ENCODE measurements at regions not wholly inside any gene's neighbourhood (a gene's known extent, or its start where the extent isn't known, plus 50 kb on each side); places are given as distances from the start of the nearest gene placed in this dataset.
"Not testable (repeated sequence)": the region's sequence is repeated elsewhere in the genome, so short reads cannot be mapped to it uniquely, and the experiment has no call there.

DNA sequence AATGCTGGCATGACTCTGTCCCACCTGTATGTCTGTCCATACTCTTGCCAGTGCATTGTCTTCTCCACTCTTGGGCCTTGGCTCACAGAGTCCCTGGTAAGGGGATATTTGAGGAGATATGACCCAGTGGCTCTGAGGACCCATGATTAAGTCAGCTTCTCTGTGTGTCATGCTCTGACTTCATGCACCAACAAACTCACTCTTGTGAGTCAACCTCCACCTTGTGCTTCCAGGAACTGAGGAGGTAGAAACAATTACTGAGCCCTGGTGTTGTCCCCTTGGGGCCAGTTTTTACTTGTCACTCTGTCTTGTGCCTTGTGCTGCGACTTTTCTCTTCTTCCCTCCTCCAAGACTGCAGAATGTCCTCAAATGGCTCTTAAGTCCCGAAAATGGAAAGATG lies 127.1 kb downstream of the ABHD5 start:
- no peak overlapping the region for H3K4me3 ChIP-seq (replicated peaks; ENCODE audit: low read depth, low read length)
- no peak for DNase-seq (ENCODE audit: extremely low read depth, low read depth)
- TF ChIP-seq, protein P1, sequence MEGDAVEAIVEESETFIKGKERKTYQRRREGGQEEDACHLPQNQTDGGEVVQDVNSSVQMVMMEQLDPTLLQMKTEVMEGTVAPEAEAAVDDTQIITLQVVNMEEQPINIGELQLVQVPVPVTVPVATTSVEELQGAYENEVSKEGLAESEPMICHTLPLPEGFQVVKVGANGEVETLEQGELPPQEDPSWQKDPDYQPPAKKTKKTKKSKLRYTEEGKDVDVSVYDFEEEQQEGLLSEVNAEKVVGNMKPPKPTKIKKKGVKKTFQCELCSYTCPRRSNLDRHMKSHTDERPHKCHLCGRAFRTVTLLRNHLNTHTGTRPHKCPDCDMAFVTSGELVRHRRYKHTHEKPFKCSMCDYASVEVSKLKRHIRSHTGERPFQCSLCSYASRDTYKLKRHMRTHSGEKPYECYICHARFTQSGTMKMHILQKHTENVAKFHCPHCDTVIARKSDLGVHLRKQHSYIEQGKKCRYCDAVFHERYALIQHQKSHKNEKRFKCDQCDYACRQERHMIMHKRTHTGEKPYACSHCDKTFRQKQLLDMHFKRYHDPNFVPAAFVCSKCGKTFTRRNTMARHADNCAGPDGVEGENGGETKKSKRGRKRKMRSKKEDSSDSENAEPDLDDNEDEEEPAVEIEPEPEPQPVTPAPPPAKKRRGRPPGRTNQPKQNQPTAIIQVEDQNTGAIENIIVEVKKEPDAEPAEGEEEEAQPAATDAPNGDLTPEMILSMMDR (IDR thresholded peaks at IDR 0.05; ENCODE audit: low read depth, low read length, missing control alignments): no peak

DNA sequence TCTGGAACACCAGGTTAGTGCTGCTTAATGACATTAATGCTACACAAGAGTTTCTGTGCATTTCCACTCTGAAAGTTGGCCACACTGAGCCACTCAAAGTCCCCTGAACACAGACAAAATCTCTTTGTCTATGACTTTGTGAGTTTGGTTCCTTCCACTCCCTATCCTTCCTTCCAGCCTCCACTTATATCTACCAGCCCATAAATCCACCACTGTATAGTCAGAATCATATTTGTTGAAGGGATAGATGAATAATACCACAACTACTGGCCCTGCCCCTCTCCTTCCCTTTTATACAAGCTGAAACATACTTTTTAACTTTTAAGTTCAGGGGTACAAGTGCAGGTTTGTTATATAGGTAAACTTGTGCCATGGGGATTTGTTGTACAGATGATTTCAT lies 127.5 kb downstream of the ABHD5 start:
- H3K4me3 ChIP-seq (replicated peaks; ENCODE audit: low read depth, low read length): no peak overlapping the region
- TF ChIP-seq, protein P1 (IDR thresholded peaks at IDR 0.05; ENCODE audit: low read depth, low read length, missing control alignments): no peak
- DNase-seq (ENCODE audit: extremely low read depth, low read depth): no peak

DNA sequence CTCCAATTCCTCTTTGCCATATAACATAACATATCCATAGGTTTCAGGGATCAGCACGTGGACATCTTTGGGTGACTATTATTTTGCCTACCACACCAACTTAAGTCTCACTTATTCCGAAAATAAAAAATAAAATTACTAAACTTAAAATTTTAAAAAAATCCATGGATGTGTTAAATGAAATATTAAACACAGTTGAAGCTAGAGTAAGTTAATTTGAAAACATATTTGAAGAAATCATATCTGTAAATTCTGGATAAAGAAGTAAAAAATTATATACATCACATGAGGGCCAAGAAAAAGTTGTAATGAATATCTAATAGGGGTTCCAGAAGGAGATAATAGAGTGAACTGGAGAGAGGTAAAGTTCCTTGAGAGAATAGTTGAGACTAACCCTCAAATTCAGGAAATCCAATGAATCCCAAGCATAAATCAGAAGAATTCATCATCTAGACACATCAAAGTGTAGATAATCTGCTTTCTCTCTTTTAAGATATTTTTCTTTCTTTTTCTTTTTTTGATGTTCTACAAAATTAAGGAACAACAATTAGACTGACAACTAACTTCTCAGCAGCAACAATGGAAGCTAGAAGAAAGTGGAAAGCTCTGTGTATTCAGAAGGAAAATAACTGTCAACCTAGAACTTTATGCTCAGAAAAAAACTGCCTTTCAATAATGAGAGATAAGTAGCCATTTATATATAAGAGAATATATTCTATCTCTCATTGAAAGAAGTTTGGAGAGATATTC lies 147.4 kb downstream of the ABHD5 start:
- no peak for DNase-seq (ENCODE audit: extremely low read depth, low read depth)
- H3K4me3 ChIP-seq (replicated peaks; ENCODE audit: low read depth, low read length): no peak overlapping the region
- TF ChIP-seq, protein P1 (IDR thresholded peaks at IDR 0.05; ENCODE audit: low read depth, low read length, missing control alignments): no peak

DNA sequence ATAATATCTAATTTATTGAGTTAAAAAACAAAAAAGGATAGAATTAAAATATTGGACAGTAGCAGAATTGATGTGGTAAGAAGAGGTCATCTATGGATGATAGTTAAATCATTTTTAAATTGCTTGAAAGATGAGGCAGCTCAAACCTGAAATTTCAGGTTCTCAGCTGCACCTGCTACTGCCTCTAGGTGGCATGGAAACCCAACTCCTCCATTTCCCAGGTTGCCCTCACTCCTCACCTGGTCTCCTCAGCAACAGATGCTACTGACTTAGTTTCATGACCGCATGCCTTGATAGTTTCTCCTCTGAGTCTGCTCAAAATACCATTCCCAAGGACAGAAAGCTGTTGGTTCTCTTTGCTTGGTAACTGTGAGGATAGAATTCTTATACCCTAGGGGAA lies 148.1 kb downstream of the ABHD5 start:
- H3K4me3 ChIP-seq (replicated peaks; ENCODE audit: low read depth, low read length): no peak overlapping the region
- no peak for DNase-seq (ENCODE audit: extremely low read depth, low read depth)
- TF ChIP-seq, protein P1 (IDR thresholded peaks at IDR 0.05; ENCODE audit: low read depth, low read length, missing control alignments): no peak

DNA sequence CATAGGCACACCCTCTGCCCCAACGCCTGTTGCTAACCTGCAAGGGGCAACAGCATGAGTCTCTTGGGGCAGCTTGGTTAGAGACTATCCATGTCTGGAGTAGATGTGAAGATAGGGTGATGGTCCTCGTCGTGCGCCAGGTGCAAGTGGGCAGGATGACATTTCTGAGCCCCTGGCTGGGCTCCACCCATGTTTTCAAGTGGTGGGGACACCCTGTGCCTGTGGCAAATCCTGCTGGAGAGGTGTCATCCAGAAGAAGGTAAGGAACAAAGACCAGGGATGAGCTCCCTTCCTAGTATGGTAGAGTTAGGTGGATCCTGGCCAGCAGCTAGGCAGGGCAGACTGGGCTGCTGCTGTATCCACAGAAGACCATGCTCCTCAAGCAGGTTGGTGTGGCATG lies 152.6 kb downstream of the ABHD5 start:
- no peak overlapping the region for H3K4me3 ChIP-seq (replicated peaks; ENCODE audit: low read depth, low read length)
- DNase-seq (ENCODE audit: extremely low read depth, low read depth): no peak
- TF ChIP-seq, protein P1 (IDR thresholded peaks at IDR 0.05; ENCODE audit: low read depth, low read length, missing control alignments): no peak

DNA sequence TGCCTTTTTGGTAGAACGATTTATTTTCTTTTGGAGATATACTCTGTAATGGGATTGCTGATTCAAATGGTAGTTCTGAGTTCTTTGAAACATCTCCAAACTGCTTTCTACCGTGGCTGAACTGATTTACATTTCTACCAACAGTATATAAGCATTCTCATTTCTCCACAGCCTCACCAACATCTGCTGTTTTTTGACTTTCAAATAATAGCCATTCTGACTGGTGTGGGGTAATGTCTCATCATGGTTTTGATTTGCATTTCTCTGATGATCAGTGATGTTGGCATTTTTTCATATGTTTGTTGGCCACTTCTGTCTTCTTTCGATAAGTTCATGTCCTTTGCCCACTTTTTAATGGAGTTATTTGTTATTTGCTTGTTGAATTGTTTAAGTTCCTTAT lies 154.0 kb downstream of the ABHD5 start:
- no peak for DNase-seq (ENCODE audit: extremely low read depth, low read depth)
- TF ChIP-seq, protein P1 (IDR thresholded peaks at IDR 0.05; ENCODE audit: low read depth, low read length, missing control alignments): no peak
- H3K4me3 ChIP-seq (replicated peaks; ENCODE audit: low read depth, low read length): no peak overlapping the region

DNA sequence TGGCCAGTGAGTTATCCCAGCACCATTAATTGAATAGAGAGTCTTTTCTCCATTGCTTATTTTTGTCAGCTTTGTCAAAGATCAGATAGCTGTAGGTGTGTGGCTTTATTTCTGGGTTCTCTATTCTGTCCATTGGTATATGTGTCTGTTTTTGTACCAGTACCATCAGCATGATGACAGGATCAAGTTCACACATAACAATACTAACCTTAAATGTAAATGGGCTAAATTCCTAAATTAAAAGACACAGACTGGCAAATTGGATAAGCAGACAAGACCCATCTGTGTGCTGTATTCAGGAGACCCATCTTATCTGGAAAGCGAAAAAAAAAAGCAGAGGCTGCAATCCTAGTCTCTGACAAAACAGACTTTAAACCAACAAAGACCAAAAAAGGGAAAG lies 154.8 kb downstream of the ABHD5 start:
- H3K4me3 ChIP-seq (replicated peaks; ENCODE audit: low read depth, low read length): not testable (repeated sequence)

More for the DNA sequence above, 154.8 kb downstream of the ABHD5 start:
- DNase-seq (ENCODE audit: extremely low read depth, low read depth): not testable (repeated sequence)
